GM21786 (cell line): ENCODE measurements at regions not wholly inside any gene's neighbourhood (a gene's known extent, or its start where the extent isn't known, plus 50 kb on each side); places are given as distances from the start of the nearest gene placed in this dataset.

Source experiments
- ATAC-seq: cut with Tn5 transposase; IDR thresholded peaks from one replicate; pipeline ENCODE4 v1.9.1; 2021; ENCODE audit not compliant: unreplicated experiment

DNA sequence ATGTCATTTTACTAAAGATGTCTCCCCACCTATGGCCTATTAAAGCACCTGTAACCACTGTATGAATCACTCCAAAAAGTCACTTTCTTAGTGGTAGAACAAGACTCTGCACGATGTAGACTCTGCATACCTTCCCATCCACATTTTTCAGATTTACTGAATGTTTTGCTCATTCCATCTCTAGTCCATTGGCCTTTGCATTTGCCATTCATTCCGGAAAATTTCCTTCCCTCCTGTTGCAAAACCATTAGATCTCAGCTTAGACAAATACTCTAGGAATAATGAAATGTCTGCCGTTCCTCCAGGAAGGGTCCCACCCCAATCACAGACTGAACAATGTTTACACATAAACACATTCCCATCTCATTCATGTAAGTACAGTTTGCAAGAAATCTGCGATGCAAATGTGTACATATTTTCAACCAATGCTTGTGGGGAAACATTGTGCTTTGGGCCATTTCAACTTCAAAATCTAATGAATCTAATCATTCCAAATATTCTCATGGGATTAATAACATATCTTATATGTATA, 146.3 kb upstream of the XYLT1 start:
- ATAC-seq = no peak

DNA sequence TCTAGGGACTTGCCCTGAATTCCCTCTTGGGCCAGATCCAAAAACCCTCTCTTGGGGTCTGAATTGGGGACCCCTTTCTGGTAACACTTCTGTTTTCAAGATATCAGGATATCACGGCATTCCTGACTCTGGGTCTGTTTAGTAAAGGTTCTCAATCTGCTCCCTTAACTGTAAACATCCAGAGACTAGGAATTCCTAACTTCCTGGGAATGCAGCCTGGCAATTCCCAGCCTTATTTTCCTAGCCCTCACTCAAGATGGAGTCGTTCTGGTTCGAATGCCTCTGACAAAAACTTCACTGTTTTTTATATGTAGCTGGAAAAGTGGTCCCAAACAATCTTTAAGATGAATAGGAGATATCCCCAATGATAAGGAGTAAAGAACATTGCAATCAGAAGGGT, 141.6 kb upstream of the XYLT1 start:
- ATAC-seq = no peak

- no peak for ATAC-seq
Measured at GRCh38 chr16:17607609-17608008, 136.8 kb upstream of the XYLT1 start.

DNA sequence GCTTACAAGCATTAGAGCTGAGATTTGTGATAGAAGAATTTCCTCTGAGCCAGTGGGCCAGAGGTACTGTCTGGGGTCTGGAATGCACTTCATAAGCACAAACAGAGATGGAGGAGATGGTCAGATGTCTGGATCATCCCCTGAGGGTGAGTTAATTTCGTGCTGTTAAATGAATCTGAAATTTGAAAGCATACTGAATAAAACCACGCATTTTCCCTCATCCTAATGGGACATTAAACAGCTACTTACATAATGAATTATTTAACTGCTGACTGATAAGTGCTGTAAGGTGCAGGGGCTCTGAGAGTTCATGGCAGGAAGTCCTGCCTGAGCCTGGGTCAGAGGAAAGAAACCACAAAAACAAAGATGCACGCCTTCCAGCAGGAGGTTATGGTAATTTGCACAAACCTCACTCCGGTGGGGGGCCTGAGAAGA, 136.3 kb upstream of the XYLT1 start:
- no peak for ATAC-seq

DNA sequence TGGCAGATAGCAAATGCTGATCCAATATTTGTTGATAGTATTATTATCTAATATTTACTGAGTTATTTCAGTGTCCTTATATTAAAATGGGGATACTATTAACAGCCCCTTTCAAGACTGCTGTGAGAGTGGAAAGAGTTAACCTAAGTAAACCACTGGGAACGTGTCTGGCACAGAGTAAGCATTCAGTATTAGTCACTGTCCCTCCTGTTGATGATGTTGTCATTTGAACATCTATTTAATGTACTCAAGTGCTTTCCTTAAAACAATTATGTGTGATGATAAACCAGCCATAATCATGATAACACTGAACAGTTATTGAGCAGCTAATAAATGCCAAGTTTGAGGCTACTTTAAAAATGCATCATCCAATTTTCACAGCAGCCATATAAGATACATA, 135.7 kb upstream of the XYLT1 start:
- no peak for ATAC-seq

DNA sequence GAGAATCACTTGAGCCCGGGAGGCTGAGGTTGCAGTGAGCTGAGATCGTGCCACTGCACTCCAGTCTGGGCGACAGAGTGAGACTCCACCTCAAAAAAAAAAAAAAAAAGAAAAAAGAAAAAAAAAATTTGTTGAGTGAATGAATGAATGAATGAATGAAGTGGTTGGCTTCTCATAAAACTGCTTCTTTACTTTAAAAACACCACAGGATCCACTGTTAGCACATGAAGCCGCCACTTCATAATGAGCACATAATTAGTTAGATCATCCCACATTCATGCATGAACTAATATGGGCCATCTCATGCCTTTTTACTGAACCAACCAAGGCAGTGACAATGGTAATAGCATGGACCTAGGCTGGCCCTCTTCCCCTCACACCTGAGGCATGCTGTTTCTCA, 135.0 kb upstream of the XYLT1 start:
- no peak for ATAC-seq

DNA sequence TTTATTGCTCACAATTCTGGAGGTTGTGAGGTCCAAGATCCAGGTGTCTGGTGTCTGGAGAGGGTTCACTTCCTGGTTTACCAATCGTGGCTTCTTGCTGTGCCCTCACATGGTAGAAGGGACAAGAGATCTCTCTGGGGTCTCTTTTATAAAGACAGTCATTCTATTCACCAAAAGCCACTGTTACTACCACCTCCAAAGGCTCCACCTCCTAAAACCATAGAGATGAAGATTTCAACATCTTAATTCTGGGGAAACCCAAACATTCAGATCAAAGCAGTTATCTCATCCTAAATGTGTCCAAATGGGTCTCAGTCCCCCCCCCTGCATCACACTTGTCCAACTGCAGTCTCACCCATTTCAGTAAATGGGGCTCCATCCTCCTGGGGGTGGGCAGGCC, 132.9 kb upstream of the XYLT1 start:
- ATAC-seq = no peak

DNA sequence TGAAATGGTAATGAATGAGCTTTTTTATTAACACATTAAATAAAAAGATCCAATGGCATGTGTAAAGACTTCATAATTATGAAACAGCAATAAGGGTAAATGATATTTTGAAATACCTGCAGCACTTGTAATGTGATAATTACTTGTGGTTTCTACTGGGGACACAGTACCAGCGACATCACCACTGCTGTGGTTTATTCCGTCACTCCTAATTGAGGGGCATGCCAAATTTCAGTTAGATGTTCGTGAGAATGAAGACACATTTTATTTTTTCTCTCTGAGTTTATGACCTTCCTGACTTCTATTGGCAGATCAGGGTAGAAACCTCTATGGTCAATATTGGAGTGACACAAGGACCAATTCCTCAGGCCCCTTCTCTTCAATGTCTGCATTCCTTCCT, 131.9 kb upstream of the XYLT1 start:
- ATAC-seq = no peak

DNA sequence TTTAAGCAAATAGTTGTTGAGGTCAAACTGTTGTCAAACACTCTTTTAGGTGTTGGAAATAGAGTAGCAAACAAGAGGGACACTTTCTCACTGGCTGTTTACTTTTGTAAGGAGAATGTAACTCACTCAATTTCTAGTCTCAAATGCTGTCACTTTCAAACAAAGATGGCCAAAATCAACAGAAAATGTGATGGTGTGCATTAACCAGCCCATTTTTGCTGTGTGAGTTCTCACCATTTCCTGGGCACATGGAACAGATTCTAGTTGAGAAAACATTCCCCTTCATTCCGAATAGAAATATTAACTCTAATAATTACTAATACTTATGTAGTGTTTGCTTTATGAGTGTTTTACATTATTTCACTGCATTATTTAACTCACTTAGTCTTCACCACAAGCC, 128.2 kb upstream of the XYLT1 start:
- ATAC-seq = no peak

DNA sequence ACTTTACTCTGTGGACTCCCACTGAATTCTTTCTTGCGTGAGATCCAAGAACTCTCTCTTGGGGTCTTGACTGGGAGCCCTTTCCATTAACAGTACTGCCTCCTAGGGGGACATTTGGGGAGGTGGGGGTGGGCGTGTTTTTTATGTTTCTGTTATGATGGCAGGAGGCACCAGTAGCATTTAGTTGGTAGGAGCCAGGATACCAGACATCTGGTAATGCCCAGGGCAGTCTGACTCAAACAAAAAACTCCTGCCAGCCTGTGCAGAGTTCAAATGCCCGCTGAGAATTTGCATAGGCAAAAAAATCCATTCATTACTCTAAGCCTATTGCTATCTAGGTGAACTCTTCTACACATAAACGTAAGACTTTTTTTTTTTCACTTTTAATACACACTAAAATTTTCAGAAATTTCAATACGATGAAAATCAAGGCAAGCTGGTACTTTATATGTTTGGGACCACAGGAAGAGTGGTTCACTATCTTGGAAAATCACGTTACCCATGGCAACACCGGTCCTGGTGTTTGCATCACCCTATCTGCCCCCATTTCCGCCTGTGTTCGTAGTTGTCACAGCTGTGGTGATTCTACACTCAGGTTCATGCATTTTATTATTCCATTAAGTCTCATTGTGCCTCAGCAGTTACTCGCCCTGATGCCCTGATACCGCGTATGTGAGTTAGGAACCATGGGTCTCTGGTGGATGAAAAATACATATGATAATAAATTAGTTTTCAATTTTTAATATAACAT, 121.1 kb upstream of the XYLT1 start:
- ATAC-seq = no peak

GRCh38 chr16:17590711-17591654, 120.2 kb upstream of the XYLT1 start:
- no peak for ATAC-seq

DNA sequence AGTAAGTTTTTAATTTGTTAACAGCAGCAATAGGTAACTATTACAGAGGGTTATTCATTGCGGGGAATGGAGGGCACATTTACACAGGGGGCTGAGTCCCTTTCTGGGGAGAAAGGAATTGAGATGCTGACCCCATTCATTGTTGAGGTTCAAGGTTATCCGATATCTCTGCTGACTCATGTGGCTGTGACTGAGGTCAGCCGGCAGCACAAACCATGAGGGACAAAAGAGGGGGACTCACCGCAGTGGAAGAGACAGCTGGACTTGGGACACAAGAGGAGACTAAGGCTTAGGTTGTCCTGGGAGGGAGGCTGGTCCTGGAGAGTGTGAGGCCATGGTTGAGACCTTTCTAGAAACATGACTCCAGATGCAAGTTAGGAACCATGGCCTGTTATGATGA, 119.1 kb upstream of the XYLT1 start:
- no peak for ATAC-seq

DNA sequence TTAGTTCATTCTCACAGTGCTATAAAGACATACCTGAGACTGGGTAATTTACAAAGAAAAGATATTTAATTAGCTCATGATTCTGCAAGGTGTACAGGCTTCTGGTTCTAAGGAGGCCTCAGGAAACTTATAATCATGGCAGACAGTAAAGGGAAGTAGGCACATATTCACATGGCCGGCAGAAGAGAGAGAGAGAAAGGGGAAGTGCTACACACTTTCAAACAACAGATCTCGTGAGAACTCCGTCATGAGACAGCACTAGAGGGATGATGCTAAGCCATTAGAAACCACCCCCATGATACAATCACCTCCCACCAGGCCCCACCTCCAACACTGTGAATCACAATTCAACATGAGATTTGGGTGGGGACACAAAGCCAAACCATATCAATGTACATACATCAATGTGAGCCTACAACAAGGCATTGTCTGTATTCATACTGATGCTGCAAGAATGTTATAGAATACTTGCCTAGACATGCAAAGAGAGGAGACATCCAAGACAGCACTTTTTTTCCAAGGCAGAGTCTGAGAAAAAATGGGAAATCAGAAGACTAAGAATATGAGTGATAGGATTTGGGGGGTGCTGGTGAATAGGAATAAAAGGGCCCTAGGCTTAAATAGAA, 114.8 kb upstream of the XYLT1 start:
- no peak for ATAC-seq

- no peak for ATAC-seq
Measured at GRCh38 chr16:17578981-17579874, 108.5 kb upstream of the XYLT1 start.

GRCh38 chr16:17574256-17574655, 103.5 kb upstream of the XYLT1 start:
- no peak for ATAC-seq

- no peak for ATAC-seq
Measured at GRCh38 chr16:17572145-17572544, 101.4 kb upstream of the XYLT1 start.

- no peak for ATAC-seq
Measured at GRCh38 chr16:17571499-17572093, 100.8 kb upstream of the XYLT1 start.

GRCh38 chr16:17568239-17568638, 97.5 kb upstream of the XYLT1 start:
- no peak for ATAC-seq

DNA sequence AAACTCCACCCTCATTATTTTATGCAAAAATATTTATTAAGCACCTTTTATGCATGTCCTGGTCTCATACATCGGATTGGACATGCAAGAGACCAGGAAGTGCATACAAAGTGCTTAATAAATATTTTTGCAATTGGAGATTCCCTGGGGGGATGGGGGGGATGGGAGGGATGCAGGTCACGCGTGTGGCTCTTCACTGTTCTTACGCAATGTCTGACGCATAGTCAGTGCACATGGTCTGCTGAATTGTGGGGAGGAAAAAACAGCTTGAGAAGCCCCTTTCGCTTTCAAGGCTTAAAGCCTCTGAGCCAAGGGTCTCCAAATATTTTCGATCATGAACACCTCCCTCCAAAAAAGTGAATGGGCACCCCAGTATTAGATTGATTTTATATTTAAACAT, 96.7 kb upstream of the XYLT1 start:
- ATAC-seq = no peak
